HL-60 (cell line): ENCODE measurements at regions not wholly inside any gene's neighbourhood (a gene's known extent, or its start where the extent isn't known, plus 50 kb on each side); places are given as distances from the start of the nearest gene placed in this dataset.

Source experiments
- DNase-seq, 2 experiments: peaks; one replicate each; pipeline ENCODE4 v3.0.0-alpha.2; 2010 to 2020; ENCODE audit warnings: low read depth in 1 of 2, low spot score in 1 of 2
- H3K27ac ChIP-seq: fragments of 250-450 bp; sonication (Bioruptor Pico); replicated peaks from 2 replicates; pipeline ENCODE4 v1.5.1; 2020; ENCODE audit warnings: mild to moderate bottlenecking, moderate library complexity
- H3K27me3 ChIP-seq: fragments of 250-450 bp; sonication (Bioruptor Pico); 2 replicates; pipeline ENCODE4 v1.5.1; 2021; ENCODE audit warnings: mild to moderate bottlenecking, moderate library complexity; ENCODE audit not compliant: insufficient read depth, poor library complexity, severe bottlenecking
- H3K4me3 ChIP-seq: replicated peaks from 2 replicates; pipeline ENCODE4 v1.5.1; 2011; ENCODE audit warnings: mild to moderate bottlenecking, control low read depth, low read length; ENCODE audit not compliant: insufficient read depth
- CTCF ChIP-seq: IDR thresholded peaks from one replicate; pipeline ENCODE4 v1.5.1; 2011; ENCODE audit warnings: low read length, control low read depth, inconsistent platforms; ENCODE audit not compliant: insufficient read depth
- GABPA ChIP-seq: IDR thresholded peaks from 2 replicates; pipeline ENCODE4 v1.6.1; 2012; ENCODE audit warnings: low read depth
- POLR2AphosphoS5 ChIP-seq: IDR thresholded peaks from 2 replicates; pipeline ENCODE4 v1.6.1; 2012; ENCODE audit warnings: low read depth
- SPI1 ChIP-seq: IDR thresholded peaks from 2 replicates; pipeline ENCODE4 v1.6.1; 2012; ENCODE audit warnings: low read depth, mild to moderate bottlenecking, borderline replicate concordance
- TF ChIP-seq, protein P1 (sequence below): IDR thresholded peaks from 2 replicates; pipeline ENCODE4 v1.6.1; 2012; ENCODE audit warnings: low read depth; ENCODE audit not compliant: insufficient replicate concordance

GRCh38 chr9:12497790-12498189, 195.4 kb upstream of the TYRP1 start:
- DNase-seq = no peak
- TF ChIP-seq POLR2AphosphoS5 (no peak), GABPA (no peak), CTCF (no peak), SPI1 (no peak)
- TF ChIP-seq, protein P1, sequence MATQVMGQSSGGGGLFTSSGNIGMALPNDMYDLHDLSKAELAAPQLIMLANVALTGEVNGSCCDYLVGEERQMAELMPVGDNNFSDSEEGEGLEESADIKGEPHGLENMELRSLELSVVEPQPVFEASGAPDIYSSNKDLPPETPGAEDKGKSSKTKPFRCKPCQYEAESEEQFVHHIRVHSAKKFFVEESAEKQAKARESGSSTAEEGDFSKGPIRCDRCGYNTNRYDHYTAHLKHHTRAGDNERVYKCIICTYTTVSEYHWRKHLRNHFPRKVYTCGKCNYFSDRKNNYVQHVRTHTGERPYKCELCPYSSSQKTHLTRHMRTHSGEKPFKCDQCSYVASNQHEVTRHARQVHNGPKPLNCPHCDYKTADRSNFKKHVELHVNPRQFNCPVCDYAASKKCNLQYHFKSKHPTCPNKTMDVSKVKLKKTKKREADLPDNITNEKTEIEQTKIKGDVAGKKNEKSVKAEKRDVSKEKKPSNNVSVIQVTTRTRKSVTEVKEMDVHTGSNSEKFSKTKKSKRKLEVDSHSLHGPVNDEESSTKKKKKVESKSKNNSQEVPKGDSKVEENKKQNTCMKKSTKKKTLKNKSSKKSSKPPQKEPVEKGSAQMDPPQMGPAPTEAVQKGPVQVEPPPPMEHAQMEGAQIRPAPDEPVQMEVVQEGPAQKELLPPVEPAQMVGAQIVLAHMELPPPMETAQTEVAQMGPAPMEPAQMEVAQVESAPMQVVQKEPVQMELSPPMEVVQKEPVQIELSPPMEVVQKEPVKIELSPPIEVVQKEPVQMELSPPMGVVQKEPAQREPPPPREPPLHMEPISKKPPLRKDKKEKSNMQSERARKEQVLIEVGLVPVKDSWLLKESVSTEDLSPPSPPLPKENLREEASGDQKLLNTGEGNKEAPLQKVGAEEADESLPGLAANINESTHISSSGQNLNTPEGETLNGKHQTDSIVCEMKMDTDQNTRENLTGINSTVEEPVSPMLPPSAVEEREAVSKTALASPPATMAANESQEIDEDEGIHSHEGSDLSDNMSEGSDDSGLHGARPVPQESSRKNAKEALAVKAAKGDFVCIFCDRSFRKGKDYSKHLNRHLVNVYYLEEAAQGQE = no peak
- Histone ChIP-seq H3K27me3 (no peaks in the 10 kb centered on the region), H3K27ac (no peak overlapping the region), H3K4me3 (no peak overlapping the region)

GRCh38 chr9:12502520-12502919, 190.7 kb upstream of the TYRP1 start:
- no peak for DNase-seq
- Histone ChIP-seq H3K4me3 (no peak overlapping the region), H3K27me3 (no peaks in the 10 kb centered on the region), H3K27ac (no peak overlapping the region)
- no peak for TF ChIP-seq CTCF
- TF ChIP-seq, protein P1 = no peak
- no peak for TF ChIP-seq SPI1
- no peak for TF ChIP-seq POLR2AphosphoS5
- no peak for TF ChIP-seq GABPA

- no peak overlapping the region for H3K27ac ChIP-seq
- DNase-seq = no peak
- H3K27me3 ChIP-seq = no peaks in the 10 kb centered on the region
These were observed 189.5 kb upstream of the TYRP1 start for GRCh38 chr9:12503606-12504122.

More at GRCh38 chr9:12503606-12504122, 189.5 kb upstream of the TYRP1 start:
- TF ChIP-seq, protein P1 = no peak
- TF ChIP-seq POLR2AphosphoS5 (no peak), CTCF (no peak), SPI1 (no peak), GABPA (no peak)
- no peak overlapping the region for H3K4me3 ChIP-seq
